SK-N-SH treated with all-trans-retinoic acid at 6 μM for 48 hours (cell line): ENCODE measurements at regions not wholly inside any gene's neighbourhood (a gene's known extent, or its start where the extent isn't known, plus 50 kb on each side); places are given as distances from the start of the nearest gene placed in this dataset.

ENCODE experiments used
- CSDC2 ChIP-seq: fragments of 250-450 bp; sonication (Bioruptor Pico); IDR thresholded peaks from 2 replicates; pipeline ENCODE4 v1.5.0; 2020; ENCODE audit warnings: mild to moderate bottlenecking, moderate library complexity
- POU6F1 ChIP-seq: fragments of 250-450 bp; sonication (Bioruptor Pico); IDR thresholded peaks from 2 replicates; pipeline ENCODE4 v1.8.0; 2021; ENCODE audit warnings: low read depth, mild to moderate bottlenecking, moderate library complexity, borderline replicate concordance

DNA sequence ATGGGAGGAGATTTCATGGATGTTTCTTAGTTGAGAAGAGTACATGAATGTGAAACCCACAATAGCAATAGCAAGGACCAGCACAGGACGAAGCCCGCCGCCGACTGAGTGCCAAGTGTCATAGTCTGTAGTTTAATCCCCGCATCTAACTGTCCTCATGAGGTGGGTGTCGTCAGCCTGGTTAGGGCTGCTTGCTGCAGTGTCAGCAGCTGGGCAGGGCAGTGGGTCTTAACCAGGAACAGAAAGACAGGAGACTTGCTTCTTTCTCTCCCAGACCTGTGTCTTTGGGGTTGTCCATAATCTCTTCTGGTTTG, 146.6 kb downstream of the VAPA start:
- TF ChIP-seq CSDC2 (CRISPR knock-in tag): no peak
- TF ChIP-seq POU6F1 (CRISPR knock-in tag): no peak
